SK-N-SH (cell line): ENCODE measurements at regions not wholly inside any gene's neighbourhood (a gene's known extent, or its start where the extent isn't known, plus 50 kb on each side); places are given as distances from the start of the nearest gene placed in this dataset.

ENCODE experiments used
- CTCF ChIA-PET: fragments of 300-600, 350-600 bp; formaldehyde crosslinking; extraction: SDS; loops from one replicate; lab custom pipeline; 2021; lab: Yijun Ruan, JAX
- POLR2A ChIA-PET: fragments of 350-600 bp; sonication (Branson Sonifier 250); formaldehyde crosslinking; extraction: SDS; loops from one replicate; lab custom pipeline; 2020; ENCODE audit warnings: antibody characterized with exemption, inconsistent platforms; lab: Yijun Ruan, JAX
- DNase-seq: peaks from one replicate; pipeline ENCODE4 v3.0.0; 2012
- H2AFZ ChIP-seq: fragments of 200-600 bp; sonication (generic); 2 replicates; pipeline ENCODE4 v1.8.1; 2016; ENCODE audit warnings: antibody characterized with exemption, mild to moderate bottlenecking, low read depth
- H3F3A ChIP-seq: fragments of 200-600 bp; sonication (generic); replicated peaks from 2 replicates; pipeline ENCODE3; 2016; ENCODE audit warnings: antibody characterized with exemption, mild to moderate bottlenecking; ENCODE audit not compliant: insufficient read depth
- H3K27ac ChIP-seq, 2 experiments: fragments of 200-500 bp in 1 of 2; fragments of 200-600 bp in 1 of 2; sonication (Bioruptor generic) in 1 of 2; sonication (generic), shearing (Covaris generic) in 1 of 2; 2 replicates each; pipeline versions ENCODE4 v1.5.1 to v1.6.1; 2014 to 2016; ENCODE audit warnings: low read depth in 2 of 2, inconsistent platforms in 1 of 2, low read length in 1 of 2, mild to moderate bottlenecking in 1 of 2, mixed read lengths in 1 of 2
- H3K27me3 ChIP-seq: fragments of 200-600 bp; sonication (generic), shearing (Covaris generic); 2 replicates; pipeline ENCODE4 v1.6.1; 2016; ENCODE audit warnings: mixed run types; ENCODE audit not compliant: insufficient read depth
- H3K36me3 ChIP-seq, 2 experiments: fragments of 200-500 bp in 1 of 2; fragments of 200-600 bp in 1 of 2; sonication (Bioruptor generic) in 1 of 2; sonication (generic) in 1 of 2; replicated peaks in 1 of 2; 2 replicates each; pipeline versions ENCODE3 to v1.5.1; 2014 to 2016; ENCODE audit warnings: low read length in 1 of 2, mild to moderate bottlenecking in 1 of 2; ENCODE audit not compliant: insufficient read depth in 2 of 2, control insufficient read depth in 1 of 2
- H3K4me1 ChIP-seq, 2 experiments: fragments of 200-500 bp in 1 of 2; fragments of 200-600 bp in 1 of 2; sonication (Bioruptor generic) in 1 of 2; sonication (generic), shearing (Covaris generic) in 1 of 2; 2 replicates each; pipeline versions ENCODE4 v1.5.1 to v1.6.1; 2014 to 2016; ENCODE audit warnings: low read depth in 1 of 2, low read length in 1 of 2, mixed run types in 1 of 2; ENCODE audit not compliant: insufficient read depth in 2 of 2, control insufficient read depth in 1 of 2
- H3K4me2 ChIP-seq: fragments of 200-600 bp; sonication (generic), shearing (Covaris generic); 2 replicates; pipeline ENCODE4 v1.6.1; 2017; ENCODE audit warnings: mixed run types
- H3K4me3 ChIP-seq, 2 experiments: fragments of 200-500 bp in 1 of 2; fragments of 200-600 bp in 1 of 2; sonication (Bioruptor generic) in 1 of 2; sonication (generic), shearing (Covaris generic) in 1 of 2; 2 replicates each; pipeline versions ENCODE4 v1.5.1 to v1.8.1; 2014 to 2016; ENCODE audit warnings: low read depth in 2 of 2, inconsistent platforms in 1 of 2, low read length in 1 of 2, mild to moderate bottlenecking in 1 of 2, mixed read lengths in 1 of 2, moderate library complexity in 1 of 2
- H3K79me2 ChIP-seq: fragments of 200-600 bp; sonication (generic); 2 replicates; pipeline ENCODE4 v1.8.1; 2017; ENCODE audit warnings: mild to moderate bottlenecking; ENCODE audit not compliant: insufficient read depth
- H3K9ac ChIP-seq: fragments of 200-600 bp; sonication (generic); 2 replicates; pipeline ENCODE4 v1.6.1; 2017; ENCODE audit warnings: mixed run types
- H3K9me2 ChIP-seq: fragments of 200-600 bp; sonication (generic); 2 replicates; pipeline ENCODE4 v1.6.1; 2017; ENCODE audit warnings: mixed run types
- H3K9me3 ChIP-seq: fragments of 200-600 bp; sonication (generic); 2 replicates; pipeline ENCODE4 v1.6.1; 2017; ENCODE audit warnings: mixed run types, mild to moderate bottlenecking, moderate library complexity
- H4K20me1 ChIP-seq: fragments of 200-600 bp; sonication (generic); 2 replicates; pipeline ENCODE4 v1.6.1; 2017; ENCODE audit warnings: mild to moderate bottlenecking, mixed run types; ENCODE audit not compliant: insufficient read depth
- CHD2 ChIP-seq: fragments of 150-350 bp; IDR thresholded peaks from 2 replicates; pipeline ENCODE4 v1.6.1; 2018; ENCODE audit warnings: low read length; ENCODE audit not compliant: partially characterized antibody
- ELF1 ChIP-seq: IDR thresholded peaks from 2 replicates; pipeline ENCODE4 v1.4.0; 2012
- EZH2phosphoT487 ChIP-seq: fragments of 200-600 bp; sonication (generic); IDR thresholded peaks from 2 replicates; pipeline ENCODE4 v1.6.1; 2017; ENCODE audit warnings: low read depth, mixed run types, mild to moderate bottlenecking, antibody characterized with exemption, moderate library complexity, borderline replicate concordance
- GABPA ChIP-seq: IDR thresholded peaks from 2 replicates; pipeline ENCODE4 v1.4.0; 2012; ENCODE audit warnings: low read depth, mild to moderate bottlenecking
- MXI1 ChIP-seq: IDR thresholded peaks from 2 replicates; pipeline ENCODE4 v1.6.1; 2012; ENCODE audit warnings: mild to moderate bottlenecking, low read depth, low read length, improper control_type of control experiment
- NFIC ChIP-seq: IDR thresholded peaks from 2 replicates; pipeline ENCODE4 v1.4.0; 2012; ENCODE audit warnings: borderline replicate concordance
- POLR2AphosphoS5 ChIP-seq: IDR thresholded peaks from 2 replicates; pipeline ENCODE4 v1.6.1; 2012; ENCODE audit warnings: low read depth, low read length
- RAD21 ChIP-seq: IDR thresholded peaks from 2 replicates; pipeline ENCODE4 v1.6.1; 2012; ENCODE audit warnings: mild to moderate bottlenecking, low read length
- RCOR1 ChIP-seq: fragments of 150-350 bp; IDR thresholded peaks from 2 replicates; pipeline ENCODE4 v1.6.1; 2017; ENCODE audit warnings: antibody characterized with exemption, low read length
- RFX5 ChIP-seq: IDR thresholded peaks from 2 replicates; pipeline ENCODE4 v1.6.1; 2012; ENCODE audit warnings: mild to moderate bottlenecking, improper control_type of control experiment, low read length
- RXRA ChIP-seq: IDR thresholded peaks from 2 replicates; pipeline ENCODE4 v1.4.0; 2012; ENCODE audit warnings: low read depth, mild to moderate bottlenecking, borderline replicate concordance
- TEAD4 ChIP-seq: IDR thresholded peaks from 2 replicates; pipeline ENCODE4 v1.4.0; 2012; ENCODE audit warnings: mild to moderate bottlenecking, borderline replicate concordance; ENCODE audit not compliant: insufficient read depth
- YY1 ChIP-seq: IDR thresholded peaks from 2 replicates; pipeline ENCODE4 v1.4.0; 2012; ENCODE audit warnings: low read depth, mild to moderate bottlenecking
- WGBS: methylation state at CpG from one replicate; pipeline ENCODE4 v1.1.6; 2017; ENCODE audit warnings: low lambda C conversion rate; 5-methylcytosine and 5-hydroxymethylcytosine counted together
- TF ChIP-seq, protein P1 (sequence below): fragments of 150-350 bp; IDR thresholded peaks from 2 replicates; pipeline ENCODE4 v1.6.1; 2016; ENCODE audit warnings: mild to moderate bottlenecking, low read depth, low read length
- TF ChIP-seq, protein P2 (sequence below): IDR thresholded peaks from 2 replicates; pipeline ENCODE4 v1.4.0; 2012; ENCODE audit warnings: low read depth, borderline replicate concordance
- TF ChIP-seq, protein P3 (sequence below): IDR thresholded peaks from 2 replicates; pipeline ENCODE4 v1.4.0; 2012; ENCODE audit warnings: low read depth
- TF ChIP-seq, protein P4 (sequence below): IDR thresholded peaks from 2 replicates; pipeline ENCODE4 v1.6.1; 2012; ENCODE audit warnings: mild to moderate bottlenecking, low read depth, low read length, moderate library complexity

DNA sequence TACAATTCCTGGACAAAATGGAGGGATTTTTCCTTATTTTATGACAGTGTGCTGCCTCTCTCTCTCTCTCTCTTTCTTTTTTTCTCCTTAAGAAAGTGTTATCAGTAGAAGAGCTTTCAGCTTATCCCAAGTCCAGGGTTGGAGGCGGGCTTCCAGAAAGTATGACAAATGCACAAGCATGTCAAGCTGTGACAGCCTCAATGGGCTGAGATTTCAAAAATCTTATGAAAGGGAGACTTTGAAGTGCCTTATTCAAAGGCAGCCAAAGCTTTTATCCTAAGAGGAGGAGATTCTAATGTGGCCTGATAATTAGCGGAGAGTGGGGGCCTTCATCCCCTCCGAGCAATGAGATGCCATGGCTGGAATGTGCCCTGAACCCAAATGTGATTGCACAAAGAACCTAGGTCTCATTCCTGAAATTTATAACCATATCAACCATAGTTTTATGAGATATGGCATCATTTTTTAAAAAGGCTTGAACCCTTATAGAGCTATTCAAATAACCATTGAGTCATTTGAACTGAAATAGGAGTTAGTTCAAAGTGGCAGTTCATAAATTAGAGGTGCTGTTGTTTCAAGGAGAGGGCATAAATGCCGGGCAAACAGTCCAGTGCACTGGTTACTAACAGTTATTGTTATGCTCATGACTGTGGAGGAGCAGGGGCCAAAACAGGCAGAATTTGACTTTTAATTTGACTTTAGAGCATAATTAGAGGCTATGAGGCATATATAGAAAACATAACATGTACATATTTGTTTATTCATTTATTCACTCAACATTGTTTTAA lies 261.6 kb upstream of the THRB start:
- no peak overlapping the region for H2AFZ ChIP-seq
- H3K9me2 ChIP-seq: no peaks in the 10 kb centered on the region
- no peaks in the 10 kb centered on the region for H4K20me1 ChIP-seq
- H3K27ac ChIP-seq: no peak overlapping the region
- no peaks in the 10 kb centered on the region for H3K79me2 ChIP-seq
- 22% methylated on average over 4 of the region's 4 CpGs for whole genome bisulfite sequencing
- POLR2A ChIA-PET: no interaction called here
- no peaks in the 10 kb centered on the region for H3K4me1 ChIP-seq
- CTCF ChIA-PET: no interaction called here
- no peak overlapping the region for H3K4me3 ChIP-seq
- H3K27me3 ChIP-seq: no peaks in the 10 kb centered on the region
- TF ChIP-seq TEAD4 (no peak), RAD21 (no peak), MXI1 (no peak), POLR2AphosphoS5 (no peak), YY1 (no peak), EZH2phosphoT487 (no peak), RCOR1 (no peak), RFX5 (no peak), RXRA (no peak), CHD2 (no peak), GABPA (no peak)
- TF ChIP-seq, protein P1, sequence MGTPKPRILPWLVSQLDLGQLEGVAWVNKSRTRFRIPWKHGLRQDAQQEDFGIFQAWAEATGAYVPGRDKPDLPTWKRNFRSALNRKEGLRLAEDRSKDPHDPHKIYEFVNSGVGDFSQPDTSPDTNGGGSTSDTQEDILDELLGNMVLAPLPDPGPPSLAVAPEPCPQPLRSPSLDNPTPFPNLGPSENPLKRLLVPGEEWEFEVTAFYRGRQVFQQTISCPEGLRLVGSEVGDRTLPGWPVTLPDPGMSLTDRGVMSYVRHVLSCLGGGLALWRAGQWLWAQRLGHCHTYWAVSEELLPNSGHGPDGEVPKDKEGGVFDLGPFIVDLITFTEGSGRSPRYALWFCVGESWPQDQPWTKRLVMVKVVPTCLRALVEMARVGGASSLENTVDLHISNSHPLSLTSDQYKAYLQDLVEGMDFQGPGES: no peak
- TF ChIP-seq, protein P2, sequence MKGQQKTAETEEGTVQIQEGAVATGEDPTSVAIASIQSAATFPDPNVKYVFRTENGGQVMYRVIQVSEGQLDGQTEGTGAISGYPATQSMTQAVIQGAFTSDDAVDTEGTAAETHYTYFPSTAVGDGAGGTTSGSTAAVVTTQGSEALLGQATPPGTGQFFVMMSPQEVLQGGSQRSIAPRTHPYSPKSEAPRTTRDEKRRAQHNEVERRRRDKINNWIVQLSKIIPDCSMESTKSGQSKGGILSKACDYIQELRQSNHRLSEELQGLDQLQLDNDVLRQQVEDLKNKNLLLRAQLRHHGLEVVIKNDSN: no peak
- TF ChIP-seq, protein P3, sequence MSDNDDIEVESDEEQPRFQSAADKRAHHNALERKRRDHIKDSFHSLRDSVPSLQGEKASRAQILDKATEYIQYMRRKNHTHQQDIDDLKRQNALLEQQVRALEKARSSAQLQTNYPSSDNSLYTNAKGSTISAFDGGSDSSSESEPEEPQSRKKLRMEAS: no peak
- no peaks in the 10 kb centered on the region for H3K9me3 ChIP-seq
- H3K36me3 ChIP-seq: no peaks in the 10 kb centered on the region
- no peak overlapping the region for H3K9ac ChIP-seq
- H3F3A ChIP-seq: no peaks in the 10 kb centered on the region
- H3K4me2 ChIP-seq: no peak overlapping the region
- no peak for DNase-seq

DNA sequence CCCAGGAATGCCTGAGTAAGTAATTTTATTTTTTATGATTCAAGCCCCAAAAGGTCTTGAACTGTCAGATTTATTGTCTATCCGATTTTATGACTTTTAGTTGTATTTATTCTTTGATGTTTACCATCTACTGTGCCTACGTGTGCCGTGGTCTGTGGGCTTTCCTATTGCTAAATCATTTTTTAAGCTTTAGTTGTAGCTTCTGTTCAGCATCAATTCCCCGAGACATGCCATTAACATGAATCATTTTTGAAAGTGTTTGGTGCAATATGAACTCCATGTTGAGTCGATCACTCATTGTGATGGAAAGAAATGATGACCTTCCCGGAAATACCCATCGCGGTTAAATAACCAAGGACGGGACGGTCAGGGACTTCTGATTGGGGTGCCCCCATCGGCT lies 268.7 kb upstream of the THRB start:
- DNase-seq: no peak
- Histone ChIP-seq H3K9me2 (no peaks in the 10 kb centered on the region), H3K9ac (no peak overlapping the region), H3K4me3 (no peak overlapping the region), H3K4me2 (no peak overlapping the region), H3K36me3 (no peaks in the 10 kb centered on the region), H3K27ac (no peak overlapping the region), H4K20me1 (no peaks in the 10 kb centered on the region), H3K4me1 (peaks cover 0 to 3% of the 10 kb centered on the region in 2 experiments; a peak in 2 of 4 replicates), H3F3A (no peaks in the 10 kb centered on the region), H3K79me2 (no peaks in the 10 kb centered on the region), H3K9me3 (no peaks in the 10 kb centered on the region), H2AFZ (no peak overlapping the region), H3K27me3 (no peaks in the 10 kb centered on the region)
- WGBS: 60% methylated on average over 11 of the region's 11 CpGs
- ChIA-PET POLR2A (no interaction called here), CTCF (interaction anchor here (0.9 to 3.4 kb wide), 4 partner anchors 11 to 831 kb away, joined by 3 to 16 read pairs (median 4); no protein-coding TSS in a partner anchor)
- no peak for TF ChIP-seq GABPA
- TF ChIP-seq, protein P3: no peak
- TF ChIP-seq, protein P4, sequence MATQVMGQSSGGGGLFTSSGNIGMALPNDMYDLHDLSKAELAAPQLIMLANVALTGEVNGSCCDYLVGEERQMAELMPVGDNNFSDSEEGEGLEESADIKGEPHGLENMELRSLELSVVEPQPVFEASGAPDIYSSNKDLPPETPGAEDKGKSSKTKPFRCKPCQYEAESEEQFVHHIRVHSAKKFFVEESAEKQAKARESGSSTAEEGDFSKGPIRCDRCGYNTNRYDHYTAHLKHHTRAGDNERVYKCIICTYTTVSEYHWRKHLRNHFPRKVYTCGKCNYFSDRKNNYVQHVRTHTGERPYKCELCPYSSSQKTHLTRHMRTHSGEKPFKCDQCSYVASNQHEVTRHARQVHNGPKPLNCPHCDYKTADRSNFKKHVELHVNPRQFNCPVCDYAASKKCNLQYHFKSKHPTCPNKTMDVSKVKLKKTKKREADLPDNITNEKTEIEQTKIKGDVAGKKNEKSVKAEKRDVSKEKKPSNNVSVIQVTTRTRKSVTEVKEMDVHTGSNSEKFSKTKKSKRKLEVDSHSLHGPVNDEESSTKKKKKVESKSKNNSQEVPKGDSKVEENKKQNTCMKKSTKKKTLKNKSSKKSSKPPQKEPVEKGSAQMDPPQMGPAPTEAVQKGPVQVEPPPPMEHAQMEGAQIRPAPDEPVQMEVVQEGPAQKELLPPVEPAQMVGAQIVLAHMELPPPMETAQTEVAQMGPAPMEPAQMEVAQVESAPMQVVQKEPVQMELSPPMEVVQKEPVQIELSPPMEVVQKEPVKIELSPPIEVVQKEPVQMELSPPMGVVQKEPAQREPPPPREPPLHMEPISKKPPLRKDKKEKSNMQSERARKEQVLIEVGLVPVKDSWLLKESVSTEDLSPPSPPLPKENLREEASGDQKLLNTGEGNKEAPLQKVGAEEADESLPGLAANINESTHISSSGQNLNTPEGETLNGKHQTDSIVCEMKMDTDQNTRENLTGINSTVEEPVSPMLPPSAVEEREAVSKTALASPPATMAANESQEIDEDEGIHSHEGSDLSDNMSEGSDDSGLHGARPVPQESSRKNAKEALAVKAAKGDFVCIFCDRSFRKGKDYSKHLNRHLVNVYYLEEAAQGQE: no peak
- TF ChIP-seq NFIC: no peak
- TF ChIP-seq, protein P1: no peak
- TF ChIP-seq TEAD4: no peak
- no peak for TF ChIP-seq ELF1
